Suprapubic skin (tissue), 4 donors: ENCODE measurements at regions not wholly inside any gene's neighbourhood (a gene's known extent, or its start where the extent isn't known, plus 50 kb on each side); places are given as distances from the start of the nearest gene placed in this dataset.

Experiments
- DNase-seq, 2 donors: peaks; one replicate each; pipeline ENCODE4 v3.0.0-alpha.2; 2019; ENCODE audit warnings: low spot score in 2 of 2
- H3K27ac ChIP-seq: fragments of 200-600 bp; sonication (generic); one replicate; pipeline ENCODE4 v1.5.1; 2019
- H3K27me3 ChIP-seq: fragments of 200-600 bp; sonication (generic); one replicate; pipeline ENCODE4 v1.5.1; 2019
- H3K36me3 ChIP-seq: fragments of 200-600 bp; sonication (generic); one replicate; pipeline ENCODE4 v1.5.1; 2019
- H3K4me1 ChIP-seq: fragments of 200-600 bp; sonication (generic); one replicate; pipeline ENCODE4 v1.5.1; 2019
- H3K4me3 ChIP-seq: fragments of 200-600 bp; sonication (generic); one replicate; pipeline ENCODE4 v1.5.1; 2019; ENCODE audit warnings: mild to moderate bottlenecking
- H3K9me3 ChIP-seq: fragments of 200-600 bp; sonication (generic); one replicate; pipeline ENCODE4 v1.5.1; 2019
- CTCF ChIP-seq, 2 donors: fragments of 200-600 bp in 1 of 2; fragments of 450-650 bp in 1 of 2; sonication (generic) in 1 of 2; IDR thresholded peaks; one replicate each; pipeline ENCODE4 v1.5.1; 2016 to 2019; ENCODE audit warnings: antibody characterized with exemption in 2 of 2, mild to moderate bottlenecking in 1 of 2, moderate library complexity in 1 of 2
- EP300 ChIP-seq: sonication (generic); formaldehyde crosslinking; IDR thresholded peaks from one replicate; pipeline ENCODE4 v1.6.1; 2017; ENCODE audit warnings: antibody characterized with exemption
- POLR2A ChIP-seq, 2 donors: fragments of 450-650 bp; IDR thresholded peaks; one replicate each; pipeline ENCODE4 v1.6.1; 2017; ENCODE audit warnings: antibody characterized with exemption in 2 of 2, mild to moderate bottlenecking in 2 of 2, moderate library complexity in 2 of 2
- POLR2AphosphoS5 ChIP-seq, 3 donors: sonication (generic); formaldehyde crosslinking; IDR thresholded peaks; one replicate each; pipeline ENCODE4 v1.6.1; 2017; ENCODE audit warnings: antibody characterized with exemption in 3 of 3
- WGBS: methylation state at CpG from one replicate; pipeline ENCODE4 v1.1.5; 2018; 5-methylcytosine and 5-hydroxymethylcytosine counted together

GRCh38 chr13:40388617-40389016 is 277.8 kb downstream of the FOXO1 start:
- TF ChIP-seq POLR2AphosphoS5 (IDR thresholded peaks at IDR 0.05) = no peak
- no peak for TF ChIP-seq EP300
- TF ChIP-seq CTCF (IDR thresholded peaks at IDR 0.05) = no peak
- Histone ChIP-seq H3K27ac (no peak overlapping the region), H3K9me3 (no peaks in the 10 kb centered on the region), H3K36me3 (no peaks in the 10 kb centered on the region), H3K4me1 (peaks cover 7% of the 10 kb centered on the region), H3K27me3 (no peaks in the 10 kb centered on the region), H3K4me3 (no peak overlapping the region)
- DNase-seq = no peak
- 61% methylated on average over 11 of the region's 11 CpGs for WGBS

- no peaks in the 10 kb centered on the region for H3K27me3 ChIP-seq
- peaks cover 7% of the 10 kb centered on the region for H3K4me1 ChIP-seq
- H3K36me3 ChIP-seq = no peaks in the 10 kb centered on the region
- H3K27ac ChIP-seq = no peak overlapping the region
- DNase-seq = no peak
- H3K9me3 ChIP-seq = no peaks in the 10 kb centered on the region
- no peak overlapping the region for H3K4me3 ChIP-seq
- WGBS = 93% methylated on average over 8 of the region's 10 CpGs
- TF ChIP-seq CTCF (IDR thresholded peaks at IDR 0.05) (no peak), POLR2A (IDR thresholded peaks at IDR 0.05) (no peak), POLR2AphosphoS5 (IDR thresholded peaks at IDR 0.05) (no peak), EP300 (no peak)
Measured at GRCh38 chr13:40389081-40389641, 277.3 kb downstream of the FOXO1 start.

- no peak for DNase-seq
- Histone ChIP-seq H3K27ac (no peak overlapping the region), H3K9me3 (no peaks in the 10 kb centered on the region), H3K4me3 (no peak overlapping the region), H3K4me1 (peaks cover 6% of the 10 kb centered on the region), H3K27me3 (no peaks in the 10 kb centered on the region), H3K36me3 (no peaks in the 10 kb centered on the region)
- 90% methylated on average over 9 of the region's 9 CpGs for WGBS
- TF ChIP-seq CTCF (IDR thresholded peaks at IDR 0.05) (no peak), EP300 (no peak), POLR2AphosphoS5 (IDR thresholded peaks at IDR 0.05) (no peak), POLR2A (IDR thresholded peaks at IDR 0.05) (no peak)
Measured at GRCh38 chr13:40390401-40390916, 276.0 kb downstream of the FOXO1 start.

- Histone ChIP-seq H3K4me3 (no peak overlapping the region), H3K9me3 (no peaks in the 10 kb centered on the region), H3K27me3 (no peaks in the 10 kb centered on the region), H3K4me1 (no peaks in the 10 kb centered on the region), H3K27ac (no peak overlapping the region), H3K36me3 (no peaks in the 10 kb centered on the region)
- WGBS = 82% methylated on average over 5 of the region's 5 CpGs
- no peak for DNase-seq
- TF ChIP-seq EP300 = no peak
- TF ChIP-seq POLR2AphosphoS5 (IDR thresholded peaks at IDR 0.05) = no peak
- no peak for TF ChIP-seq POLR2A (IDR thresholded peaks at IDR 0.05)
- no peak for TF ChIP-seq CTCF (IDR thresholded peaks at IDR 0.05)
Measured at GRCh38 chr13:40391788-40392187, 274.7 kb downstream of the FOXO1 start.

GRCh38 chr13:40394304-40394985 is 272.0 kb downstream of the FOXO1 start:
- WGBS = 87% methylated on average over 5 of the region's 5 CpGs
- Histone ChIP-seq H3K27me3 (no peaks in the 10 kb centered on the region), H3K4me3 (no peak overlapping the region), H3K4me1 (no peaks in the 10 kb centered on the region), H3K36me3 (no peaks in the 10 kb centered on the region), H3K27ac (no peak overlapping the region), H3K9me3 (no peaks in the 10 kb centered on the region)
- DNase-seq = no peak
- no peak for TF ChIP-seq POLR2AphosphoS5 (IDR thresholded peaks at IDR 0.05)
- no peak for TF ChIP-seq CTCF (IDR thresholded peaks at IDR 0.05)
- no peak for TF ChIP-seq POLR2A (IDR thresholded peaks at IDR 0.05)
- TF ChIP-seq EP300 = no peak
